ENCODE measurements at regions not wholly inside any gene's neighbourhood (a gene's known extent, or its start where the extent isn't known, plus 50 kb on each side); places are given as distances from the start of the nearest gene placed in this dataset.

- no peak for TF ChIP-seq CTCF (conservative IDR thresholded peaks at IDR 0.05; ENCODE audit: low read depth, low read length)
- TF ChIP-seq EZH2 (IDR thresholded peaks at IDR 0.05; ENCODE audit: low read length, unreplicated experiment): no peak
- no peak for TF ChIP-seq EZH2phosphoT487 (IDR thresholded peaks at IDR 0.05; ENCODE audit: borderline replicate concordance, low read length)
These were observed 595.8 kb downstream of the TRIML1 start for GRCh38 chr4:188735082-188735481.

Data from PC-3 (cell line).